GM19463 (cell line): ENCODE measurements at regions not wholly inside any gene's neighbourhood (a gene's known extent, or its start where the extent isn't known, plus 50 kb on each side); places are given as distances from the start of the nearest gene placed in this dataset.

Experiments used
- ATAC-seq: cut with Tn5 transposase; IDR thresholded peaks from one replicate; pipeline ENCODE4 v1.9.1; 2021; ENCODE audit warnings: mild to moderate bottlenecking, moderate library complexity; ENCODE audit not compliant: unreplicated experiment

- no peak for ATAC-seq
These were observed 104.6 kb downstream of the AMY1C start for GRCh38 chr1:103854279-103854678.

- no peak for ATAC-seq
These were observed 110.0 kb downstream of the AMY1C start for GRCh38 chr1:103859721-103860120.

- no peak for ATAC-seq
These were observed 149.1 kb downstream of the AMY1C start for GRCh38 chr1:103898576-103899345.

- no peak for ATAC-seq
These were observed 150.3 kb downstream of the AMY1C start for GRCh38 chr1:103900005-103900404.

- no peak for ATAC-seq
These were observed 151.4 kb downstream of the AMY1C start for GRCh38 chr1:103901072-103901471.

GRCh38 chr1:103905363-103905762 lies 155.7 kb downstream of the AMY1C start:
- ATAC-seq, result no peak

- ATAC-seq, result no peak
These were observed 161.8 kb downstream of the AMY1C start for GRCh38 chr1:103911450-103911849.

- no peak for ATAC-seq
These were observed 168.1 kb downstream of the AMY1C start for GRCh38 chr1:103917795-103918194.

- no peak for ATAC-seq
These were observed 182.2 kb downstream of the AMY1C start for GRCh38 chr1:103931891-103932290.

GRCh38 chr1:103937763-103938357 lies 188.2 kb downstream of the AMY1C start:
- ATAC-seq, result peak; percentile 56

GRCh38 chr1:103941086-103941485 lies 191.4 kb downstream of the AMY1C start:
- no peak for ATAC-seq

GRCh38 chr1:103942029-103942428 lies 192.3 kb downstream of the AMY1C start:
- ATAC-seq, result no peak

GRCh38 chr1:103945774-103946173 lies 196.1 kb downstream of the AMY1C start:
- ATAC-seq, result no peak

- no peak for ATAC-seq
These were observed 198.8 kb downstream of the AMY1C start for GRCh38 chr1:103948526-103948925.

GRCh38 chr1:103949779-103950178 lies 200.1 kb downstream of the AMY1C start:
- no peak for ATAC-seq

- no peak for ATAC-seq
These were observed 203.7 kb downstream of the AMY1C start for GRCh38 chr1:103953386-103953785.

GRCh38 chr1:103958699-103959098 lies 209.0 kb downstream of the AMY1C start:
- ATAC-seq, result no peak

GRCh38 chr1:103959565-103959964 lies 209.9 kb downstream of the AMY1C start:
- ATAC-seq, result no peak

GRCh38 chr1:103960045-103960444 lies 210.3 kb downstream of the AMY1C start:
- no peak for ATAC-seq

GRCh38 chr1:103960710-103961109 lies 211.0 kb downstream of the AMY1C start:
- no peak for ATAC-seq

- ATAC-seq, result no peak
These were observed 237.1 kb downstream of the AMY1C start for GRCh38 chr1:103986792-103987191.

- ATAC-seq, result no peak
These were observed 247.9 kb downstream of the AMY1C start for GRCh38 chr1:103997631-103998030.
